Activated CD4-positive, CD25-positive, alpha-beta regulatory T cell treated with anti-CD3 and anti-CD28 coated beads, Interleukin-2, amount 50 U/mL, for 72 hours (primary cell): ENCODE measurements at regions not wholly inside any gene's neighbourhood (a gene's known extent, or its start where the extent isn't known, plus 50 kb on each side); places are given as distances from the start of the nearest gene placed in this dataset.
"Not testable (repeated sequence)": the region's sequence is repeated elsewhere in the genome, so short reads cannot be mapped to it uniquely, and the experiment has no call there.

ENCODE experiments used
- DNase-seq: peaks from one replicate; pipeline ENCODE4 v3.0.0; 2021

DNA sequence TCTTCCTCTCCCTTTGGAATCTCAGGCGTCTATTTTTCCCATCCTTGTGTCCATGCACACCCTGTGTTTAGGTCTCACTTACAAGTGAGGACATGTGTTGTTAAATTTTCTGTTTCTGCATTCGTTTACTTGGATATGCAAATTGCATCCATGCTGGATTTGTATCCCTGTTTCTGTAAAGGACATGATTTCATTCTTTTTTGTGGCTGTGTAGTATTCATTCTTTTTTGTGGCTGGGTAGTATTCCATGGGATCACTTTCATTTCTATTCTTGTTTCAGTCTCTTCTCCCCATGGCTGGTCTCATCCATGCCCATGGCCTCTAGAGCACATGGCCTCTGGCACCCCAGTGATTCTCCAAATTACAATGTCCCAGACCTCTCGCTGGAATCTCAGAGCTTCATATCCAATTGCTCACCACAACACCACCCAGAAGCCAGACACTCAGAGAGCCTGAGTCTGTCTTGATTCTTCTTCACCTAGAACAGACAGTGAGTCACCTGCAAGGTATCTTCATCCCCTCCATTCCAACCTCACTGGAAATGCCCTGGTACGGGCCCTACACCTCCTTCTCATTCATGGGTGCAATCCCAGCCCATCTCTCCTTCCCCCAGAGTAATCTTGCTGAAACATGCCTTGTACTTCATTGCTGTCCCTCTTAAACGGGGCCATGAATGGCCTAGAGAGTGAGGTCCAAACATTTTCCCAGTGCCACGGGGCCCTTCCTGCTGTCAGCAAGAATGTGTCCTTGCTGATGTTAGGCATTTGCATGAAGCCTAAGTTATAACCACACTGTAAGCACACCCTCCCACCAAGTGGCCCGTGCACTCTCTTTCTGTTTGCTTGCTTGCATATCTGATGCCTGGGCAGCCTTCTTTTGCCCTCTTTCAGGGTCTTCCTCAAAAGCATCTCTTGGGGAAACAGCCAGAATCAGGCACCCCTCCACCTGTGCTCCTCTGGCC, 476.2 kb upstream of the TSHZ3 start:
- DNase-seq = no peak

DNA sequence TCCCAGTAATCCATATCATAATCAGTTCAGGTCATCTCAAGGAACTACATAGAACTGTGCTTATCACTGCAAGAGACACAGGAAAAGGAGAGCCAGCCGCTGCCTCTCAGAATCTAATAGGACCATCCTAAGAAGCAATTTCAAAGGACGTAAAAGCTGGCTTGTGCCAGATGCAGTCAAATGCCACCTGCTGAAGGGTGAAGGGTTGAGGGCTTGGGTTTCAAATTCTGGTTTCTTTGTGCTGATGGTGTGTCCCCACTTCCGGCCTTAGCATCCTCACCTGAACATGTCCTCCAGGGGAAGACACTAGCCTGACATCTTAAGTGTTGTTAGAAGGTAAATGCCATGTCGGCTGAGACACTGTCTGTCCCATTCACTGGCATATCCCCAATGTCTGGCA, 477.1 kb upstream of the TSHZ3 start:
- DNase-seq = no peak

DNA sequence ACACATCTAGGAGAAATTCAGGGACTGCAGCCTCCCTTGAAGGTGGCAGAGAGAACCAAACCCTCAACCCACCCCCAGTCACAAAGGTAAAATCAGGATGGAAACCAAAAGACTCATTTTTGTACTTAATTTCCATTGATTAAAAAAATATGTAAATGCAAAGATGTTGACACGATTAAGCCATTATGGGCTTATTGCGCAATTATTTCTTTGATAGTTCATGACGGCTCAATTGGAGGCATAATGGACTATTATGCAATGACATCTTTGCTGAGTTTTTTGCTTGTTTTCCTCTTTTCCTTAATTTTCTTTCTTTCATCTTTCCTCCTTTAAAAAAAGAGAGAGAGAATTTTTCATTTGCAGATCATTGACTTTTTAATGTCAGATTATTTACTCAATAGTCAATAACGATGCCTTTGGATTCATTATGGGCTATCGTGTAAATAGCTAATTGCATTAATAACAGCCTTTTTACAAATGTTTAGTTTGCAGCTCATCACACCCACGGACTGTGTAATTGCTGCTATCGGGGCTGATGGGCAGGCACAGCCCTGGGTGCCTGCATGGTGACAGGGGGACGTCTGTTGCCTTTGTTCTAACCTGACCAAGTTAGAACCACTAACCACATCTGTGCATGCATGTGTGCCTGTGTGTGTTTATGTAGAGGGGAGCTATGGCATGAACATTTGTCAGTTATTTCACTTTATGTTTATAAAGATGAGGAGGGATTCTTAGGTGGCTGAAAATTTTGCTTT, 482.4 kb upstream of the TSHZ3 start:
- DNase-seq = no peak

DNA sequence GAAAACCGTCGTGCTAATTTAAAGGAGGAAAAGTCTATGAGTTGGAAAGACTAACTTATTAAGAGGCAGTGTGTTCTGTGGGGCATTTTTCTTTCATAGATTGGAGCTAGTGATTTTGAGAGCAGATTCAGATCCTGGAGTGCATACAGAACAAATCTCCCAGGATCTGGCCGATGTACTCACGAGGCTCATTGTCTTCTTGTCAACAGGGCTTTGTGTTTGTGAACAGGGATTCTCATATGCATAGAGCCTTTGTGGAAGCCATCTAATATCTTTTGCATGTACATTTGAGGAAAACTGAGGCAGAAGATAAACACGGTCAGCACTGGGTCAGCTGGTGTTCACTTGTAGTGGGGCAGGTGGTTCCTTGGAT, 482.9 kb upstream of the TSHZ3 start:
- DNase-seq = no peak

DNA sequence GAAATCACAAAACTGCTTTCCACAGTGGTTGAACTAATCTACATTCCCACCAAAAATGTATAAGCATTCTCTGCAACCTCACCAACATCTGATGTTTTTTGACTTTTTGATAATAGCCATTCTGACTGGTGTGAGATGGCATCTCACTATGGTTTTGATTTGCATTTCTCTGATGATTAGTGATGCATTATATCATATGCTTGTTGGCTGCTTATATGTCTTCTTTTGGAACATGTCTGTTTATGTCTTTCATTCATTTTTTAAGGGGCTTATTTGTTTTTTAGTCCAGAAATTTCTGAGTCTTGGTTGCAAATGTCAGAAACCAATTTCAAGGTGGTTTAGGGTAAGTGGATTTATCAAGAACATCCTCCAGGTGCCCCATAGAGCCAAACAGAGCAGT, 484.8 kb upstream of the TSHZ3 start:
- DNase-seq = no peak

DNA sequence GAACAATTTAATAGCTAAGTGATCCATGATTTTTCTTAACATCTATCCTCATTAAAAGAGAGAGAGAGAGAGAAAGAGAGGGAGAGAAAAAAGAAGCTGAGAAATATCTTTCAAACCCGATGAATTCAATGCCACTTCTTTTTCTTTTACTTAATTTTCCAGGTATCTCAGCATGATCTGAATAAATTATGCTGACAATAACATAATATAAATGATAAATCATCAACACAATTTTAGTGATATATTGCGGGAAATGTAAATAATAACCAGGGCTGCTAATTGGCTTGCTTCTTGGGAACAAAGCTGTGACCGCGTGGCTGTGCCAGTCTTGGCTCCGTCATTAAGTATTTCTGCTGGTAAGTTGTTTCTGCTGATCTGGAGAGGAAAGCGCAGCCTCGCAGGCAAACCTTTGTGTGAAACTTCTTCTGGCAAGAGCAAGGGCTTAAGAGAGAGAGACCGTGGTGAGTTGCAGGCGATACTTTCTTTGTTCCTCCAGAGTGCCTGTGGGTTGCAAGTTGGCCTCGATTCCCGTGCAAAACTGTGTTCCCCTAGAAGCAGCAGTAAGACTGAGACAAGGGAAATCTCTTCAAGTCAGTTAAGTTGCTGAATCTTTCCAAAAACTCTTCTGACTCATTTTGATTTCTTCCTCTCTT, 489.1 kb upstream of the TSHZ3 start:
- DNase-seq = no peak

- no peak for DNase-seq
These were observed 491.1 kb upstream of the TSHZ3 start for GRCh38 chr19:31840371-31840770.

GRCh38 chr19:31841755-31842154, 492.5 kb upstream of the TSHZ3 start:
- DNase-seq = no peak

DNA sequence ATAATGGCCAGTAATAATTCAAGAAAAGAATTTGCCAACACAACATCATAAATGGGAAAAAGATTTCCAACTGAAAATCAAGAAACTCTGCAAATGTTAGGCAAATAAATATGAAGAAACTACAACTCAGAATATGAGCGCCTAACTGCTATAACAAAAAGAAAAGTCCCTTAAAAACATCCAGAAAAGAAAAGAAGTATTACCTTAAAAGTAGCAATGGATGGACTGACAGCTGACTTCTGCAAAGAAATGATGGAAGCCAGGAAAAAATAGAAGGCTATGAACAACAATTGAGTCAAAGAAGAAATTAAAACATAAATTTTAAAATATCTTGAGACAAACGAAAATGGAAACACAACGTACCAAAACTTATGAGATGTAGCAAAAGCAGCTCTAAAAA, 482.3 kb upstream of the ZNF507 start:
- no peak for DNase-seq

DNA sequence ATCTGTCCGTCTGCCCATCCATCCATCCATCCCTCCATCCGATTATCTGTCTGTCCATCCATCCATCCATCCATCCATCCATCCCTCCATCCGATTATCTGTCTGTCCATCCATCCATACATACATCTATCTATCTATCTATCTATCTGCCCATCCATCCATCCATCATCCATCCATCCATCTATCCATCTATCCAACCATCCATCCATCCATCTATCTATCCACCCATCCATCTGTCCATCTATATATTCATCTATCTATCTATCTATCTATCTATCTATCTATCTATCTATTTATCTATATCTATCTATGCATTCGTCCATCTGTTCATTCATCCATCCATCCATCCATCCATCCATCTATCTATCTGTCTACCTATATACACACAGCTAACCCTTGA, 471.1 kb upstream of the ZNF507 start:
- no peak for DNase-seq

GRCh38 chr19:31875591-31875990, 469.8 kb upstream of the ZNF507 start:
- no peak for DNase-seq

GRCh38 chr19:31880283-31880682, 465.1 kb upstream of the ZNF507 start:
- no peak for DNase-seq

- no peak for DNase-seq
These were observed 463.4 kb upstream of the ZNF507 start for GRCh38 chr19:31881988-31882387.

GRCh38 chr19:31882709-31883108, 462.7 kb upstream of the ZNF507 start:
- no peak for DNase-seq

DNA sequence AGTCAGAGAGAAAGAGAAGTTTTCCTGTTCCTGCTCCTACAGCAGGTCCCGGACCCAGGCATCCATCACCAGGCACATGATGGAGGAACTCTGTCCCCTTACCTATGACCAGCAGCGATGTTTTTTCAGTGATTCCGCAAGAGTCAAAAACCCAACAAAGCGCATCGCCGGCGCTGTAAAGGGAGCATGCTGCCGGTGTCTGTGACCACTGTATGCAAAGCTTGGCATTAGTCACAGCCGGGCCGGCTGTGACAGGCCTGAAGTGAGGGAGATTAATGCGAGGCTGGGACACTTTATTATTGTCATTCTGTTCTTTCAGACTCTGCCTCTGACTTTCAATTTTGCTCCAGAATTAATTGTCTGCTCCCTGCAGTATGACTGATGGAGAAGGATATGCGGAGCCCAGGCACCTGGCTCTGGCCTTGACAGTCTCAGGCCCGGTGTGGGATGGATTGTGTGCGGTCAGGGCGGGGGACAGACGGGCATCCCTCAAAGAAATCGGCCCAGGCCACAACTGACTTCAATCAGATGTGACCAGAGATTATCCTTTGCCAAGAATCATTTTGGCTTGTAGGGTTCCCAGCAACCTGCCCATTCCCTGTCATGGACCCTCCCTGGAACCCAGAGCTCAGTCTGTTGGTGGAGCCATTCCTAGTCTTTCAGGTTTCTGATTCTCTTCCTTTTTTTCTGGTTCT, 462.0 kb upstream of the ZNF507 start:
- no peak for DNase-seq

DNA sequence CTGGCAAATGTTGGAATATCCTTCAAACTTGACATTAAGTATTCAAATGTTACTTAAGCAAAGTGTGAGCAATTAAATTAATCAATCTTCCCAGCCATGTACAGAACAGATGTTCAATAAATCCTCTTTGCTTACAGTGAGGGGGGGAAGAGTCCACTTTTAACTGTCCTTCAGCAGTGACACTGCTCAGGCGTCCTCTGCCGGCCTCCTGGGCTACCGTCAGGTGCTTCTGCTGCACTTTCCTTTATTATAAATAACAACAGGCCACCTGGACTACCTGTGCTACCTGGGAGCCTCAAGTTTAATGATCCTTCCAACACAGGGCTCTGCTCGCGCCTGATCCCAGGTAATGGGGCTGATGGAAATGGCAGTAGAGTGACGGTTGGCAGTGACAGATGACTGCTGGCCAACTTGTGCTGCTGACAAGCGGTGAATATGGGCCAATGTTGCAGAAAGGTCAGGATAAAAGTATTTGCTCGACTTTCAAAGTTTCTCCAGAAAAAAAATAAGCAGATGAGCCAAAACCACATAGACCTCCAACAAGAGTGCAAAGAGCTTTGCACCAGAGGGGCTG, 460.0 kb upstream of the ZNF507 start:
- DNase-seq = no peak

DNA sequence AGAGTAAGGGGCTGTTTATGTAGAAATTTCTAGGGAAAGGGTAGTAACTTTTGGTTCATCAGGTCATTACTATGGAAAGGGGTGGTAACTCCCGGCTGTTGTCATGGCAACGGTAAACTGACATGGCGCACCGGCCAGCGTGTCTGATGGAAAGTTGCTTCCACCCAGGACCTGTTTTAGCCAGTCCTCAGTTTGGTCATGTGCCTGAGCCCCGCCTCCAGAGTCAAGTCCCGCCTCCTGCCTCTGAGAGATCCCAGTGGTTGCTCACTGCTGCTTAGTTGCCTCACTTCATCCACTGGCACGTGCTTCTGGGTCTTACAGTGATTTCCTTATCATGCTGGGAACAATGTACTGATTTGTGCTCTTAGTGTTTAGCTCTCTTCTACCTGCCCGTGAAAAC, 455.2 kb upstream of the ZNF507 start:
- DNase-seq = no peak

- no peak for DNase-seq
These were observed 453.4 kb upstream of the ZNF507 start for GRCh38 chr19:31892060-31892459.

DNA sequence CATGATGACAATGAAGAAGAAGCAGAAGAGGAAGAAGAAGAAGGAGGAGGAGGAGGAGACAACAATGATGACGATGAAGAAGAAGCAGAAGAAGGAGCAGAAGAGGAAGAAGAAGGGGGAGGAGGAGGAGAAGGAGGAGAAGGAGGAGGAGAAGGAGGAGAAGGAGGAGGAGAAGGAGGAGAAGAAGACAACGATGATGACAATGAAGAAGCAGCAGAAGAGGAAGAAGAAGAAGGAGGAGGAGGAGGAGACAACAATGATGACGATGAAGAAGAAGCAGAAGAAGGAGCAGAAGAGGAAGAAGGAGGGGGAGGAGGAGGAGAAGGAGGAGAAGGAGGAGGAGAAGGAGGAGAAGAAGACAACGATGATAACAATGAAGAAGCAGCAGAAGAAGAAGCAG, 451.9 kb upstream of the ZNF507 start:
- not testable (repeated sequence) for DNase-seq

DNA sequence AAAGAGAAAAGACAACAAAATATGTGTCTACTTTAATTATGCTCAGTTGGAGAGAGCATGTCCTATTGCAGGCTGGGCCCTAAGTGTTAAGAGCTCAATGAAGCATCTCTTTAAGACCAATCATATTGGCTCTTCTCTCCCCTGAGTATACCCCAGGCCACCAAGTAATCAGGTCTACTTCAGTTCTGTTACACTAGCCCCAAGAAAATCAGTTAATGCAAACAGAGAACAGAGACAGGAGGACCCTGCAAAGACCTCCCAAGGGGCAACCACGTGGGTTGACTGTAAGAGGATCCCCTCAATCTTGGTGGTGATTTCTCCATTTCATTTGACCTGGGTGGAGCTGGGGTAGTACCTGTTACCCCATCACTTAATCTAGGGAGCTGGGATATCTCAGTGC, 451.0 kb upstream of the ZNF507 start:
- DNase-seq = no peak

DNA sequence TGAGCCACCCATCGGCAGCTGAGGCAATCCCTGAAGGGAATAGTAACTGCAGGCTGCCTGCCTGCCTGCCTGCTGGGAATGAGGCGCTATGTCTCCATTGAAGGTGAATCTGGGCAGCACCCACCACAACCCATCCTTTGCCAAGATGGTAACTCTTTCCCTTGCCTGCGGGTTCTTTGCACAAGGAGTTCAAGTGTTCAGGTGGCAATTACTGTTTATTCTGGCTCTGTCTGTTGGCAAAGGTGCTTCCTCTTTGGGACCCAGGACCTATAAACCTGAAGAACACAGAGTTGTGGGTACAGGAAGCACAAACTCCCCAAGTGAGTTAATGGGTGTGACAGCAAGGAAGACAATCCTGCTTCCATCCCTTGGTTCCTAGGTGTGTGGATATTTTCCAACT, 448.1 kb upstream of the ZNF507 start:
- no peak for DNase-seq

- no peak for DNase-seq
These were observed 444.4 kb upstream of the ZNF507 start for GRCh38 chr19:31900991-31901390.

- no peak for DNase-seq
These were observed 442.6 kb upstream of the ZNF507 start for GRCh38 chr19:31902821-31903220.
